NCI-H69 (cell line): ENCODE measurements at regions not wholly inside any gene's neighbourhood (a gene's known extent, or its start where the extent isn't known, plus 50 kb on each side); places are given as distances from the start of the nearest gene placed in this dataset.
"Not testable (repeated sequence)": the region's sequence is repeated elsewhere in the genome, so short reads cannot be mapped to it uniquely, and the experiment has no call there.

ENCODE experiments used
- DNase-seq: peaks from one replicate; lab custom pipeline; 2025; lab: John Stamatoyannopoulos, UW

GRCh38 chrX:121858867-121859647 is 811.6 kb downstream of the GLUD2 start:
- DNase-seq, result no peak

- DNase-seq, result no peak
Measured at GRCh38 chrX:121863976-121864375, 816.6 kb downstream of the GLUD2 start.

- DNase-seq, result no peak
Measured at GRCh38 chrX:121864561-121864960, 817.2 kb downstream of the GLUD2 start.

- DNase-seq, result no peak
Measured at GRCh38 chrX:121869876-121870477, 822.6 kb downstream of the GLUD2 start.

GRCh38 chrX:121871122-121871521 is 823.7 kb downstream of the GLUD2 start:
- DNase-seq, result no peak

GRCh38 chrX:121876305-121876704 is 828.9 kb downstream of the GLUD2 start:
- DNase-seq, result no peak

GRCh38 chrX:121877337-121877736 is 829.9 kb downstream of the GLUD2 start:
- not testable (repeated sequence) for DNase-seq

GRCh38 chrX:121886557-121886956 is 839.1 kb downstream of the GLUD2 start:
- no peak for DNase-seq

- DNase-seq, result no peak
Measured at GRCh38 chrX:121894756-121895155, 847.3 kb downstream of the GLUD2 start.

- no peak for DNase-seq
Measured at GRCh38 chrX:121902463-121902862, 855.1 kb downstream of the GLUD2 start.

GRCh38 chrX:121903961-121904360 is 856.6 kb downstream of the GLUD2 start:
- DNase-seq, result no peak

- DNase-seq, result no peak
Measured at GRCh38 chrX:121921258-121921657, 873.8 kb downstream of the GLUD2 start.

GRCh38 chrX:121931567-121931966 is 884.2 kb downstream of the GLUD2 start:
- no peak for DNase-seq

- DNase-seq, result no peak
Measured at GRCh38 chrX:121932688-121933087, 885.3 kb downstream of the GLUD2 start.

GRCh38 chrX:121949041-121949760 is 901.8 kb downstream of the GLUD2 start:
- DNase-seq, result no peak

- no peak for DNase-seq
Measured at GRCh38 chrX:121958886-121959285, 911.5 kb downstream of the GLUD2 start.

- DNase-seq, result no peak
Measured at GRCh38 chrX:121975671-121976070, 928.3 kb downstream of the GLUD2 start.

GRCh38 chrX:121987163-121987562 is 939.8 kb downstream of the GLUD2 start:
- DNase-seq, result no peak

- DNase-seq, result no peak
Measured at GRCh38 chrX:121987835-121988234, 940.4 kb downstream of the GLUD2 start.

GRCh38 chrX:122004127-122004526 is 956.7 kb downstream of the GLUD2 start:
- DNase-seq, result no peak

- DNase-seq, result peak; percentile 87
Measured at GRCh38 chrX:122026665-122027064, 979.3 kb downstream of the GLUD2 start.

- DNase-seq, result peak; percentile 22
Measured at GRCh38 chrX:122046226-122046625, 998.8 kb downstream of the GLUD2 start.

- DNase-seq, result no peak
Measured at GRCh38 chrX:122046815-122047214, 999.4 kb downstream of the GLUD2 start.
